ENCODE measurements at regions not wholly inside any gene's neighbourhood (a gene's known extent, or its start where the extent isn't known, plus 50 kb on each side); places are given as distances from the start of the nearest gene placed in this dataset.

DNA sequence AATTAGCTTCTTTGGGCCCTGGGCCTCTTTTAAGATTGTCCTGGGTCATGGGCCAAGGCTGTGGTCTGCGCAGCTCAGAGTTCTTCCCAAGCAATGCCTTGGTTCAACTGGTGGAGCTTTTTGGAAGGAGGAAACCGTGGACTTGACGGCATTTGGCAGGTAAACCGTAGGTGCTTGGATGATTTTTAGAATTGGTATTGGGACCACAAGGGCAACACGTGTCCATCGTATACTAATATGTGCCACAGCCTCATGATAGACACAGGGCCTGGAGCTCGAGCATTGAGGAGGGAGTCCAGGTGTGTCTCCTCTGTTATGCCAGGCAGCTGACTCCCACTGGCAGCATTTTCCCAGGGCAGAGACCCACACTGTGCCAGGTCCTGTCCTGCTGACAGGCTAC lies 120.9 kb upstream of the PITX1 start:
- TF ChIP-seq, protein P1, sequence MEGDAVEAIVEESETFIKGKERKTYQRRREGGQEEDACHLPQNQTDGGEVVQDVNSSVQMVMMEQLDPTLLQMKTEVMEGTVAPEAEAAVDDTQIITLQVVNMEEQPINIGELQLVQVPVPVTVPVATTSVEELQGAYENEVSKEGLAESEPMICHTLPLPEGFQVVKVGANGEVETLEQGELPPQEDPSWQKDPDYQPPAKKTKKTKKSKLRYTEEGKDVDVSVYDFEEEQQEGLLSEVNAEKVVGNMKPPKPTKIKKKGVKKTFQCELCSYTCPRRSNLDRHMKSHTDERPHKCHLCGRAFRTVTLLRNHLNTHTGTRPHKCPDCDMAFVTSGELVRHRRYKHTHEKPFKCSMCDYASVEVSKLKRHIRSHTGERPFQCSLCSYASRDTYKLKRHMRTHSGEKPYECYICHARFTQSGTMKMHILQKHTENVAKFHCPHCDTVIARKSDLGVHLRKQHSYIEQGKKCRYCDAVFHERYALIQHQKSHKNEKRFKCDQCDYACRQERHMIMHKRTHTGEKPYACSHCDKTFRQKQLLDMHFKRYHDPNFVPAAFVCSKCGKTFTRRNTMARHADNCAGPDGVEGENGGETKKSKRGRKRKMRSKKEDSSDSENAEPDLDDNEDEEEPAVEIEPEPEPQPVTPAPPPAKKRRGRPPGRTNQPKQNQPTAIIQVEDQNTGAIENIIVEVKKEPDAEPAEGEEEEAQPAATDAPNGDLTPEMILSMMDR (IDR thresholded peaks at IDR 0.05), result no peak
- TF ChIP-seq POLR2A (IDR thresholded peaks at IDR 0.05), result no peak
